ENCODE measurements at regions not wholly inside any gene's neighbourhood (a gene's known extent, or its start where the extent isn't known, plus 50 kb on each side); places are given as distances from the start of the nearest gene placed in this dataset.

GRCh38 chr20:22652681-22653588, 68.6 kb upstream of the FOXA2 start:
- no peak for DNase-seq

GRCh38 chr20:22653658-22654642, 69.6 kb upstream of the FOXA2 start:
- no peak for DNase-seq

- DNase-seq: no peak
Observed at GRCh38 chr20:22663528-22664025, 79.2 kb upstream of the FOXA2 start.

- DNase-seq: no peak
Observed at GRCh38 chr20:22667198-22667597, 82.8 kb upstream of the FOXA2 start.

GRCh38 chr20:22672191-22672590, 87.8 kb upstream of the FOXA2 start:
- no peak for DNase-seq

GRCh38 chr20:22673467-22673866, 89.1 kb upstream of the FOXA2 start:
- DNase-seq: no peak

- DNase-seq: no peak
Observed at GRCh38 chr20:22675341-22675740, 91.0 kb upstream of the FOXA2 start.

GRCh38 chr20:22678678-22679077, 94.3 kb upstream of the FOXA2 start:
- DNase-seq: no peak

GRCh38 chr20:22679197-22679596, 94.8 kb upstream of the FOXA2 start:
- no peak for DNase-seq

- DNase-seq: no peak
Observed at GRCh38 chr20:22680031-22680740, 95.8 kb upstream of the FOXA2 start.

- DNase-seq: no peak
Observed at GRCh38 chr20:22681591-22682248, 97.3 kb upstream of the FOXA2 start.

- DNase-seq: no peak
Observed at GRCh38 chr20:22682381-22682780, 98.0 kb upstream of the FOXA2 start.

- peak; percentile 77 for DNase-seq
Observed at GRCh38 chr20:22684072-22684762, 99.8 kb upstream of the FOXA2 start.

GRCh38 chr20:22684763-22685443, 100.5 kb upstream of the FOXA2 start:
- no peak for DNase-seq

GRCh38 chr20:22686097-22686496, 101.7 kb upstream of the FOXA2 start:
- peak; percentile 33 for DNase-seq

- DNase-seq: no peak
Observed at GRCh38 chr20:22687676-22688349, 103.4 kb upstream of the FOXA2 start.

- DNase-seq: no peak
Observed at GRCh38 chr20:22688485-22688884, 104.1 kb upstream of the FOXA2 start.

- no peak for DNase-seq
Observed at GRCh38 chr20:22689266-22689665, 104.9 kb upstream of the FOXA2 start.

- no peak for DNase-seq
Observed at GRCh38 chr20:22690000-22690399, 105.6 kb upstream of the FOXA2 start.

Data from renal pelvis (tissue), 1 donor.